Activated CD8-positive, alpha-beta memory T cell treated with anti-CD3 and anti-CD28 coated beads, Interleukin-2, amount 50 U/mL, for 24 hours (primary cell): ENCODE measurements at regions not wholly inside any gene's neighbourhood (a gene's known extent, or its start where the extent isn't known, plus 50 kb on each side); places are given as distances from the start of the nearest gene placed in this dataset.
"Not testable (repeated sequence)": the region's sequence is repeated elsewhere in the genome, so short reads cannot be mapped to it uniquely, and the experiment has no call there.

Experiments used
- DNase-seq: peaks from one replicate; pipeline ENCODE4 v3.0.0-alpha.2; 2020; ENCODE audit errors: extremely low read depth

GRCh38 chr7:142534726-142535122 lies 214.5 kb upstream of the PRSS1 start:
- DNase-seq = no peak

- no peak for DNase-seq
Observed at GRCh38 chr7:142533920-142534319, 215.4 kb upstream of the PRSS1 start.

GRCh38 chr7:142529591-142529990 lies 219.7 kb upstream of the PRSS1 start:
- no peak for DNase-seq

- no peak for DNase-seq
Observed at GRCh38 chr7:142528608-142529408, 220.5 kb upstream of the PRSS1 start.

GRCh38 chr7:142523821-142524460 lies 225.3 kb upstream of the PRSS1 start:
- no peak for DNase-seq

GRCh38 chr7:142522735-142523134 lies 226.5 kb upstream of the PRSS1 start:
- no peak for DNase-seq

GRCh38 chr7:142520885-142521284 lies 228.4 kb upstream of the PRSS1 start:
- DNase-seq = not testable (repeated sequence)

- DNase-seq = not testable (repeated sequence)
Observed at GRCh38 chr7:142520455-142520854, 228.8 kb upstream of the PRSS1 start.

- no peak for DNase-seq
Observed at GRCh38 chr7:142519079-142520078, 229.9 kb upstream of the PRSS1 start.

GRCh38 chr7:142516038-142516501 lies 233.2 kb upstream of the PRSS1 start:
- DNase-seq = no peak

GRCh38 chr7:142514716-142515115 lies 234.6 kb upstream of the PRSS1 start:
- not testable (repeated sequence) for DNase-seq

- no peak for DNase-seq
Observed at GRCh38 chr7:142513178-142513955, 235.9 kb upstream of the PRSS1 start.

- no peak for DNase-seq
Observed at GRCh38 chr7:142511801-142512200, 237.5 kb upstream of the PRSS1 start.

GRCh38 chr7:142511374-142511773 lies 237.9 kb upstream of the PRSS1 start:
- no peak for DNase-seq

- DNase-seq = not testable (repeated sequence)
Observed at GRCh38 chr7:142509235-142509634, 240.0 kb upstream of the PRSS1 start.

- no peak for DNase-seq
Observed at GRCh38 chr7:142508251-142508650, 241.0 kb upstream of the PRSS1 start.

- DNase-seq = no peak
Observed at GRCh38 chr7:142507799-142508198, 241.5 kb upstream of the PRSS1 start.

- DNase-seq = not testable (repeated sequence)
Observed at GRCh38 chr7:142507066-142507465, 242.2 kb upstream of the PRSS1 start.

- no peak for DNase-seq
Observed at GRCh38 chr7:142506601-142507000, 242.7 kb upstream of the PRSS1 start.

GRCh38 chr7:142503949-142504348 lies 245.3 kb upstream of the PRSS1 start:
- not testable (repeated sequence) for DNase-seq

GRCh38 chr7:142503036-142503435 lies 245.2 kb upstream of the PRSS58 start:
- no peak for DNase-seq
